HuH-7 (cell line): ENCODE measurements at regions not wholly inside any gene's neighbourhood (a gene's known extent, or its start where the extent isn't known, plus 50 kb on each side); places are given as distances from the start of the nearest gene placed in this dataset.

Source experiments
- DNase-seq: peaks from one replicate; pipeline ENCODE4 v3.0.0; 2011; ENCODE audit warnings: low spot score

DNA sequence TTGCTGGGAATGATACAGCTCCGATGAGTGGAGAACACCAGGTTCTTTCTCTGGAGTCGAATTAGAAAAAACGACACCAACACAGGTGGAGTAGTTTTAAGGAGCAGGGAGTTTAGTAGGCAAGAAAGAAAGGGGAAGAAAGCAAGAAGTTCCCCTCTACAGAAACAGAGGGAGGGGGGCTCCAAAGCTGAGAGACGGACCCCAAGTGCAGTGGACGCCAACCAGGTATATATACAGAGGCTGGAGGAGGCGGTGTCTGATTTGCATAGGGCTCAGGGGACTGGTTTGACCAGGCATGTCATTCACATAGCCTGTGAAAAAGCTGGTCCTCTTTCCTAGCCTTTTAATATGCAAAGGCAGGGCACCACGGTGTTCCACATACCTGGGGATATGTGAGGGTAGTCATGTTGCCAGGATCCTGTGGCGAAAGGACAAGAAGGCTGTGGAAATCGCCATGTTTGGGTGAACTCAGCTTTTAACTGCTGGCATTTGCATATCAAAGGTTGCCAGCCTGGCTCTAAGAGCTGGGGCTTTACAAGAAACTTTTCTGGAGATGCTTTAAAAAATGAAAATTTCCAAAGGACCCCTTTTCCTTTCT lies 887.4 kb upstream of the EPHA6 start:
- DNase-seq, result no peak

DNA sequence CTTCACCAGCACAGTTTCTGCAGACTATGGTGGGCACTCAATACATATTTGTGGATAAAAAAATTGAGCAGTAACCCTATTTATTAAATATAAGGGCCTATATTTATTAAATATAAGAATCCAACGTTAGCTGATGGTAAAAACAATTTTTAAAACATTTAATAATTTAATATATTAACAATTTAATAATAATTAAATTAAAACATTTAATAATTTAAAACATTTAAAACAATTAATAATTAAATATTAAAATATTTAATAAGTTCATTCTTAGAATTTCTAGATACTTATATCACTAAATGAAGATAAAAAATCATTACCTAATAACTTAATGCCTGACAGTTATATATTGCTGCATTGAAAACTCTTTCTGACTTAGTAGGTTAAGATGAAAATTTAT lies 880.2 kb upstream of the EPHA6 start:
- DNase-seq, result no peak

GRCh38 chr3:95939235-95939809 lies 875.1 kb upstream of the EPHA6 start:
- no peak for DNase-seq

DNA sequence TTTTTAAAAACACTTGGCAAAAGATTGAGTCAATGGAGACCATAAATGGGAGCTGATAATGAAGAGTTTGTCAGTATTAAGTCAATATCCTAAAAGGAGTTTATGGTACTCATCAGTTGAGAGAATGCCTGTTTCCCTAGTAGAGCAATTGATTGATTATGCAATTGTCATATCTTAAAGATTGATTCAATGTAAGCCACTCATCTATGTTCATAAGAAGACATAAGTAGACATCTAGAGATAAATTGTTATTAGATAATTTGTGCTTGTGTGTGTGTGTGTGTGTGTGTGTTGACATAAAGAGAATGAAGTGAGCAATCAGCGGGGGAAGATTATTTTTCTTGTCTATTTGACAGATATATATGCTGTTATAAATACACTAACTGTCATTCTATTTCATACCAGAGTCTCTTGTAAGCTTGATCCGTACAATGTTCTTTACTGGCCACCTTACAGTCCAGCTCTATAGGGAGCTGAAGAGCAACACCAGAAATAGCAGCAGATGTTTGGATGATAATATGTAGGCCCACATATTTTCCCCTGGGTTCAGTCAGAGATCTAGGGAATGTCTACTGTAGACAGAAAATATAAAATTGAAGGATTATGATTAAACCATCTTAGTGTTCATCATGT lies 848.6 kb upstream of the EPHA6 start:
- DNase-seq, result no peak

GRCh38 chr3:95971573-95971972 lies 842.8 kb upstream of the EPHA6 start:
- no peak for DNase-seq

DNA sequence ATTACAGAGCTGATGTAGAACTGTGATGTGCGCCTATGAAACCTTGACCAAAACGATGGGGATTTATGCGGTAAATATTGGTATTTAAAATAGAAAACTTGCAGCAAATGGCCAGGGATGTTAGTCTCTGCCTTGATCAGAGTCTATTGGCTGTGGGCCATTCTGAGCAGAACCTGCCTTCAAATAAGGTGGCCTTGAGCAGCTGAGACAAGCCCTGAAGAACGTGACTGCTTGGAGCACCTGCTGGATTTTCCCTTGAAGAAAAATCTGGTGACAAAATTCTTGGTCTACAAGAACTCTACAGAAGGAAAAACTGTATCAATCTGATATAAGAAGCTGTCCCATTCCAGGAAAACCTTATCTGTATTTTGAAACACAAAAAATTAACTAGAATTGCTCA lies 820.1 kb upstream of the EPHA6 start:
- no peak for DNase-seq

- DNase-seq, result no peak
Observed at GRCh38 chr3:96000966-96001365, 813.4 kb upstream of the EPHA6 start.

DNA sequence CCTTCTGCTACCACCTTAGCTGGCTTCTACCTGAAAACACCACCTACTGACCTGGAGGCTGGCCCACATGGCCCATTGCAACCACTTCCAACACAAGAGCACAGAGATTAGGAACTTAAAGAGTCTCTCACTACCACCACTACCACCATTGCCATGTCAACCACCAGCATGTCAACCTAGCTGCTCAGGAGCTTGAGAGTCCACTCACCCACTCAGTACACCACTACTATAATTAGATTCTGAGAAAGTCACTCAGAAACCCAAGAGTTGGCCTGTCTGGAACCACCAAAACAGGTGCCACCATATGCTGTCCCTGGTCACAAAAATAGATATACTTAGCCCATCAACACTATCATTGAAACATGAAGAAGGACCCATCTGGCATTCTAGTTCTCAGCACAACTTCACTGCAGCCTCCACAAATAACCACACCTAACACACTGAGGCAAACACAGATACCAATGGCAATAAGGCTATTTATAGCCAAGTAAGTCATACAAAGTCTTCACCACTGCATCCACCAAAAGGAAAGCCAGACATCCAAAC lies 806.7 kb upstream of the EPHA6 start:
- no peak for DNase-seq

DNA sequence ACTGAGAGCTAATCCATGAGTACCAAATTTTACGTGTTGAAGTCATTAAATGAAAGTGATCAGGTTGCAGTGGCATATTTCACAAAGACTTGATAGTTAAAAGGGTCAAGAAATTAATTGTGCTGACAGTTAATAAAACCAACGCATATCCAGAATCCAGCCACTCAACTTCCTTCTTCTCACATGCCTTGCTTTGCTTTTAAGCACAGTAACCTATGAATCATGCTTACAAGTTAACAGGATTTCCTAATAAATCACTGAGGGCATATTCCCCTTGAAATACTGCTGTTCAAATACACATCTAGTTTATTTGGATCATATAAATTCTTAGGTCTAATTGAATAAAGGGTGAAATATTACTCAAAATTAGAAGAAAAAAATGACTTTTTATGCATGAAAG lies 801.5 kb upstream of the EPHA6 start:
- no peak for DNase-seq

DNA sequence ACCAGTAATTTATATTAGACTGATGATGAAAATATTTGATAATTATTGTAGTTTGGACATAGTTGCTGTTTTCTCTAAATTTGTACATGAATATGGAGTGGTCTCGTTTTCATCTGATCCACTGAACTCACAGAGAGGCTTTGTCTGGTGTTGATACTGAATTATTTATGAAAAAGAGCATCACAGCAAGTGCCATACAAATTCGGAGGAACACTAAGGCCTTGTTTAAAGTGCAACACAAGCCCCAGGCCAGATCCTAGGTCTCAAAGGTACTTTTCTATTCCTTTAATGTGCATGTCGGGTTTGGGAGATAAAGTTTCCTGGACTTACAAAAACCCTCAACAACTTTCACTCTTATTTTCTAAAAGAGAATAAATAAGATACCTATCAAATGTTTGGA lies 796.8 kb upstream of the EPHA6 start:
- DNase-seq, result no peak

DNA sequence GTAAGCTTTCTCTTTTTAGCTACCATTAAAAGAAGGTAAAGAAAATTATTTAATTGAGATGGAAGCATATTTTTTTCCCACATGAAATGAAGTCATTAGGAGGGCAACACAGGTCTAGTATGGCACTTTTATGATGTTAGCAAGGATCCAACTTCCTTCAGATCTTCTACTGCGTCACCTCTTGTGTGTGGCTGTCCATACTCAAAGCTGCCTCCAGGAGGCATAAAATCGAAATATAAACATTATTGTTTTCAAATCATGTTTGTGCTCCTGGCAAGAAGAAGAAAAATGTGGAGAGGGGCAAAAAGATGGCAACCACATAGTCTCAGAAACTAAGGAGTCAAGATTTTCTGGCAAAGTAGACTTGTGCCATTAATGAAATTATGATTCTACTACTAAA lies 791.7 kb upstream of the EPHA6 start:
- no peak for DNase-seq

- no peak for DNase-seq
Observed at GRCh38 chr3:96027718-96028117, 786.7 kb upstream of the EPHA6 start.

GRCh38 chr3:96039632-96040031 lies 774.8 kb upstream of the EPHA6 start:
- no peak for DNase-seq

DNA sequence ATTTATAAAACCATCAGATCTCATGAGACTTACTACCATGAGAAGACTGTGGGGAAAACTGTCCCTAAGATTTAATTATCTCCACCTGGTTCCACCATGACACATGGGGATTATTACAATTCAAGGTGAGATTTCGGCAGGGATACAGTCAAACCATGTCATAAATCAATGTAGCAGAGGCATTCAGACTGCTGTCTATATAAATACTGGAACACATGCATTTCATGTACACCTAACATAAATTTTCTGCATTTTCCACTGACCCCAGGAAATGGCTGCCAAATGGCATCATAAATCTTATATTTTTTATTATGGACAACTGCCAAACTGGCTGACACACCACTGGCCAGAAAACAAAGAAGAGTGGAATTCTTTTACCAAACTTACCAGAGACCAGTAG lies 755.1 kb upstream of the EPHA6 start:
- DNase-seq, result no peak

DNA sequence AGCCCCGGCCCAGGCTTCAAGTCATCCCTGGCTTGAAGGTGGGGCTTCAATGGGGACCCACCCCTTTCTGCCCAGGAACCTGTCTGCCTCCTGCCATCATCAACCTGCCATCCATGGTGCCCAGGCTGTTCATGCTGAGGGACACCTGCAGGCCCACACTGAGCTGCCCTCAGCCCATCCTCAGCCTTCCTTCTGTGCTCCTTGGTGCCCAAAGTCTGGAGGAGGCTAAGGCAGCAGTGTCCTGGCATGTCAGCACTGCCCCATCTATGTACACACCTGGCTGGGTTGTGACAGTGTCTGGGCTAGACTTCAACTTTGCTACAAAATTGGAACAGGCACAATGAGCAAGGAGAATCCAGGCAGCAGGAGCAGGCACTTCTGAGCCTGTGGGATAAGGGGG lies 745.3 kb upstream of the EPHA6 start:
- DNase-seq, result no peak

- no peak for DNase-seq
Observed at GRCh38 chr3:96070678-96071077, 743.7 kb upstream of the EPHA6 start.

DNA sequence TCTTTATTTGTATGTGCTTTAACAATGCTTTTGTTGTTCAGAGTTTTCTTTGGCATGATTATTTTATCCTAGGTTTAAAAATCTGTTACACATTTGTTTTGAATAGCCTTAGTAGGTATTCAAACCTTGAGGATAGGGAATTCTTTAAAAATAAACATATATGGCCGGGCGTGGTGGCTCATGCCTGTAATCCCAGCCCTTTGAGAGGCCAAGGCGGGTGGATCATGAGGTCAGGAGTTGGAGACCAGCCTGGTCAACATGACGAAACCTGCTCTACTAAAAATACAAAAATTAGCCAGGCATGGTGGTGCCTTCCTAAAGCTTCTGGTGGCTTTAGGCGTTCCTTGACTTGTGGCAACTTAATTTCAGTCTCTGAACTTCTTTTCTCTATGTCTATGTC lies 743.3 kb upstream of the EPHA6 start:
- DNase-seq, result no peak

DNA sequence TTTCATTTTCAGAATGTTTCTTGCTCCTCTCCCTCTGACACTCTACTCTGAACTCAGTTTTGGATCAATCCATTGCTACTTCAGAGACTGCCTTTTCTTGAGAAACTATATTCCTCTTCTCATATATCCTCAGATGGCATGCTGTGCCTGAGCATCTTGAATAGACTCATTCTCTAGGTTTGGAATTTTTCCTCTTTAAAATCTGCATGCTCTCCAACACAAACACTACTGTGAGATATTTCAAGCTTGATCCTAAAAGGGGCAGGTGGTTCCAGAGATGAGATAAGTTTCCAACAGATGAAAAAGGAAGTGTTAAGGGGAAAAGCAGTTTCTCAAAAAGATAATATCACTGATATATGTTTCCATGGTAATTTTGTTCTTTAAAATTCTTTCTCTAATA lies 742.2 kb upstream of the EPHA6 start:
- DNase-seq, result no peak

DNA sequence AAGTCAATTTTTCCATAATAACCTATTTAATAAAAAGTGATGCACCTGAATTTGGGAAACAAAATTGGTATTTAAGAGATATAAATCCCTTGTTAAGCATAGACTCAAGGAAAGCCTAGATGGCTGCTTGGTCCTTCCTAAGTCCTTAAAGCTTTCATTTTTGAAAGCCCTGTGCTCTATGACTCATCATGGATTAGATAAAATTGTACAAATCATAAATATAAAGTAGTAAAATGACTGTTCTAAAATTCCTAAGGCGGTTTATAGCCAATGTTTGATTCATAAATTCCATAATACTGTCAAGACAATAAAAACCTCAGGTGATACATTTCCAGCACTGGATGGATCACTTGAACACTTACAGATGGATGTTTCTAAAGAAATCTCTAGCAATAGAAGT lies 730.8 kb upstream of the EPHA6 start:
- DNase-seq, result no peak

DNA sequence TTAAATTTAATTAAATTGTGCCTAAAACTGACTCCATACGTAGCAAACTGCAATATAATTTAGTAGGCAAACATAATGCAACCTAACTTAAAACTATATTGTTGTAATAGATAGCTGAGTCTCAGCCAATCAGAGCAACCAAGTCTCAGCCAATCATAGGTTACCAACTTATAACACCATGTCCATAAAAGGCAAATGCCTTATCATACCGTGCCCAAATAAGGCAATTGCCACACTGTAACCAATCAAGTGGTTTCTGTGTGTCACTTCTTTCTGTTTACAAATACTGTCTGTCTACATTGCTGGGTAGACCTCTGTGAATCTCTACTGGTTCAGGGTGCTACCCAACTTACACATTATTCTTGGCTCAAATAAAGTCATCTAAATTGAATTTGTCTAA lies 728.4 kb upstream of the EPHA6 start:
- no peak for DNase-seq

DNA sequence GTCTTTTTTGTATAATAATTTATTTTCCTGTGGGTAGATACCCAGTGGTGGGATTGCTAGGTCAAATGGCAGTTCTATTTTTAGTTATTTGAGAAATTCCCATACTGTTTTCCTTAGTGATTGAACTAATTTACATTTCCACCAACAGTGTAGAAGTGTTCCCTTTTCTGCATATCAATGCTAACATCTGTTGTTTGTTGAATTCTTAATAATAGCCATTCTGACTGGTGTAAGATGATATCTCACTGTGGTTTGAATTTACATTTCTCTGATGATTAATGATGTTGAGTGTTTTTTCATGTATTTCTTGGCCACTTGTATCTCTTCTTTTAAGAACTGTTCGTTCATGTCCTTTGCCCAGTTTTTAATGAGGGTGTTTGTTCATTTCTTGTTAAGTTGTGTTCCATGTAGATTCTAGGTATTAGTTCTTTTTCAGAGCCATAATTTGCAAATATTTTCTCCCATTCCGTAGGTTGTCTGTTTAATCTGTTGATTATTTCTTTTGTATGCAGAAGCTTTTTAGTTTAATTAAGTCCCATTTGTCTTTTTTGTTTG lies 713.3 kb upstream of the EPHA6 start:
- no peak for DNase-seq

DNA sequence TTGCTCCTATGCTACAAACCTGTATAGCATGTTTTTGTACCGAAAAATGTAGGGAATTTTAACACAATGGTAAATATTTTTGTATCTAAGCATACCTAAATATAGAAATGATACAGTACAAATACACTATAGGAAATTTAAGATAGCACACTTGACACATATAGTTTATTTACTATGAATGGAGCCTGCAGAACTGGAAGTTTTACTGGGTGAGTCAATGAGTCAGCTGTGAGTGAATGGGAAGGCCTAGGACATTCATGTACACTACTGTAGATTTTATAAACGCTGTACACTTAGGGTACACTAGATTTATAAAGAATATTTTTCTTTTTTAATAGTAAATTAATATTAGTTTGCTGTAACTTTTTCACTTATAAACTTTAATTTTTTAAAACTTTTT lies 707.7 kb upstream of the EPHA6 start:
- no peak for DNase-seq
